GM19468 (cell line): ENCODE measurements at regions not wholly inside any gene's neighbourhood (a gene's known extent, or its start where the extent isn't known, plus 50 kb on each side); places are given as distances from the start of the nearest gene placed in this dataset.
A peak's percentile ranks its signal among the peaks of the same experiment; 100 is the strongest.
"Not testable (repeated sequence)": the region's sequence is repeated elsewhere in the genome, so short reads cannot be mapped to it uniquely, and the experiment has no call there.

Experiments used
- ATAC-seq: cut with Tn5 transposase; IDR thresholded peaks from one replicate; pipeline ENCODE4 v1.9.1; 2021; ENCODE audit warnings: mild to moderate bottlenecking, moderate library complexity, moderate number of reproducible peaks; ENCODE audit not compliant: unreplicated experiment; ENCODE audit errors: extremely low read depth

DNA sequence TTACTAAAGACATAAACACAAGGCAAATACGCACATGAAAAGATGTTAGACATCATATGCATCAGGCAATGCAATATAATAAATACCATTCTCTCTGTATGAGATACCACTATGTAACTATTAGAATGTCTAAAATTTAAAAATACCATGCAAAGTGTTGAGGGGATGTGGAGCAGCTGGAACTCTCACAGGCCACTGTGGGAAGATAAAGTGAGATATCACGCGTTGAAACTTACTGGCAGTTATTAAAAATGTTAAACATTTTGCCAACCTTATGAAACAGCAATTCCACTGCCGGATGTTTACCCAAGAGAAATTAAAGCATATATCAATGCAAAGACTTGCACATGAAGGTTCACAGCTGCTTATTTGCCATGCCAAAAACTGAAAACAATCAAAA lies 556.7 kb downstream of the LRRC70 start:
- no peak for ATAC-seq

DNA sequence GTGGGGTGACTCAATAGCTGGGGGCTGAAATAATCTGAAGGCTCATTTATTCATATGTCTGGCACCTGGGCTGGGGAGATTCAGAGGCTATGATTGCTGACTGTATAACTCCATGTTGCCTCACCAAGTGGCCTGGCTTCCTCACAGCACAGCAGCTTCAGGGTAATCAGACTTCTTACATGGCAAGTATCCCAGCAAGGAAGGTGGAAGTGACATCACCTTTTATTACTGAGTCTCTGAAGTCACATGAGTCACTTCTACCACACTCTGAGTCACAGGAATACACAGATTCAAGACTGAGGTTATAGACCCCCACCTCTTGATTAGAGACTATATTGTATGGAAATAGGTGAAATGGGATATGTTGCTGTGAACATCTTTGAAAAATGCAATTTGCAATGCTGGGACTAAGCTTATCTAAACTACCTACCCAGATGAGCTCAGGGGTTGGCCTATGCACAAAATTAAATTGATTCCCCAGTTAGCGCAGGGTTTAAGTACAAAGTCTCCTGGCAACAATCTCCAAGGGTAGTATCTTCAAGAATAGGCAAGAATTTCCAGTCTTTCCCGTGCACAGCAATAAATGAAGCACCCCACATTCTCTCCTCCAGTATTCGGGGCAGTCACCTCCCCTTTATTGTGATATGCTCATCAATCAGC lies 553.1 kb downstream of the LRRC70 start:
- no peak for ATAC-seq

- ATAC-seq, result no peak
These were observed 550.1 kb downstream of the LRRC70 start for GRCh38 chr5:63128761-63129160.

- no peak for ATAC-seq
These were observed 549.4 kb downstream of the LRRC70 start for GRCh38 chr5:63128018-63128417.

GRCh38 chr5:63127054-63127453 lies 548.4 kb downstream of the LRRC70 start:
- no peak for ATAC-seq

DNA sequence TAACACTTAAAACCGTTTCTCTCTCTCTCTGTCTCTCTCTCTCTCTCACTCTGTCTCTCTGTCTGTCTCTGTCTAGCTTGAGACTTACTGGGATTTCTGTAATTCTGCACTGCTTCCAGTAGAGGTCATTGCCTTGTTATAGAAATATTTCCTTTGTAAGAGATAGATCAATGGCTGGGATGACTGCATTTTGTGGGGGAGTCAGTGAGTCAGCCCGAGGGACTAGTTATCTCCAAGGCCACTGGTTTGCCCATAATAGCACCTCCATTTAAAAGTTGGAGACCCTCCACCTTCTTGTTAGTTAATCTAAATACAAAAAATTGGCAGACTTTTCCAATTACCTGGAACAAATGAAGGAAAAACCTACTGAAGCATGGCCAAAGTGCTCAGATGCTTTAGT lies 547.2 kb downstream of the LRRC70 start:
- ATAC-seq, result peak; percentile 73

DNA sequence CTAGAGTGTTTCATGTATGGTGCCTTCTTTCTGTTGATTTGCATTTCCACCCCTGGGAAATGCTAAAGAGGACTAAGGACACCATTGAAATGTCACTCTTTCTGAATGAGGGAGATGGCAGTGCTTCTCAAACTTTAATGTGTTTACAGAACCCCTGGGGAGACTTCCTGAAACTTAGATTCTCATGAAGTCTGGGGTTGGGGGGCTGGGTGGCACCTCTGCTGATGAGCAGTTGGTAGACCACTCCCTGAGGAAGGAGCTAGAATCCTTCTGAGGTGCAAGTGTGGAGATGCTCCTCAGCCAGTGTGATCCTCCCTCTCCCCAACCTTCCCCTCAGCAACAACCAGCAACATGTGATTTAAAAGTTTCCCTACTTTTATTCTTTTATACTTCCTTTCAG lies 546.8 kb downstream of the LRRC70 start:
- no peak for ATAC-seq

- ATAC-seq, result no peak
These were observed 545.6 kb downstream of the LRRC70 start for GRCh38 chr5:63124266-63124665.

- no peak for ATAC-seq
These were observed 542.9 kb downstream of the LRRC70 start for GRCh38 chr5:63121471-63121870.

DNA sequence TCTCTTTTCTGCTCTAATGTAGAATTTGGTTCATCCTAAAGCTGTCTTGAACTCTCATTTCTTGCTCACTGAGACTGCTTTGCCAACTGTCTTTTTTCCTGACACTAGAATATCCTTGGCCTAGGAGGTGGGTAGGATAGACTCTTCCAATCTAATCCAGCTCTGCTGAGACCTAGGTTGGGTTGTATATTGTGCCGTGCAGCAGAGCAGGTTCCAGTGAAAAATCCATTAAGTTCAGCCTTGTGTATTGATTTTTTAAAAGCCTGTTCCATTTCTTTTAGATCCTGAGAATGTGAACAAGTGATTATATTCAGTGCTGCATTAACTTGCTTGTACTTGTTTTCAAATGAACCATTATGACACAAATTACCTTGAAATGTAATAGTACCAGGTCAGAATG lies 539.6 kb downstream of the LRRC70 start:
- no peak for ATAC-seq

- ATAC-seq, result no peak
These were observed 533.3 kb downstream of the LRRC70 start for GRCh38 chr5:63111891-63112290.

DNA sequence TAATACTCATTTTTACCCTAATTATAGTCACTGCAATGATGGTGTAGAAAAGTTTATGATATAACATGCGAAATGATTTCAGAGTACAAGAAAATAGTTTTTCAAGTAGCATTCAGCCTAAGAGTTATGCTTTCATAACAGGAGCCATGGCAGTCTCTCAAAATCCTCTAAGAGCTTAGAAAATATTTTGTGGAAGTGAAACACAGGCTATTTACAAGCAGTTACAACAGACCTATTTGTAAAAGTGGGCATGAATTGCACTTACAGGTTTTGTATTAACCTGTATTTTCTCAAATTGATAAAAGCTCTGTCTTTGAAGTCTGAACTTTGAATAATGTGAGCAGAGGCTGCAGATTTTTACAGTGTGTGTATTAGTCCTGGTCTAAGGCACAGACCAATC lies 523.3 kb downstream of the LRRC70 start:
- no peak for ATAC-seq

- ATAC-seq, result no peak
These were observed 518.7 kb downstream of the LRRC70 start for GRCh38 chr5:63097286-63097685.

- no peak for ATAC-seq
These were observed 516.1 kb downstream of the LRRC70 start for GRCh38 chr5:63094730-63095129.

DNA sequence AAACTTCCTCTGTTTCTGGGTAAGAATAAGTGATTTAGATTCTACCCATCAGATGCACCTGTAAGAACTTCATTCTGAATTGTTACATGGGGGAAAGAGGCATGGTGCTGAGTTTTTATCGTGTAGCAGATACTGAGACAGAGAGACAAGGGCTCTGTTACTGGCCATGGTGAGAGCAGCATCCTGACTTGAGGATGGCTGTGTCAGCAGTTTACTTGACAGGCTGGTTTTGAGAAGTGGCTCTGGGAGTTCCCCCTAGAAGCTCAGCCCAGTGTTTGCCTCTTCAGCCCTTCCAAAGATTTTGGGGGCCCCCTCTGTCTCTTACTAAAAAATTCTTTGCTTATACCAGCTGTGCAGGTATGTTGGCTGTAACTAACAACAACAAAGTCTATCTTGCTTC lies 510.5 kb downstream of the LRRC70 start:
- no peak for ATAC-seq

DNA sequence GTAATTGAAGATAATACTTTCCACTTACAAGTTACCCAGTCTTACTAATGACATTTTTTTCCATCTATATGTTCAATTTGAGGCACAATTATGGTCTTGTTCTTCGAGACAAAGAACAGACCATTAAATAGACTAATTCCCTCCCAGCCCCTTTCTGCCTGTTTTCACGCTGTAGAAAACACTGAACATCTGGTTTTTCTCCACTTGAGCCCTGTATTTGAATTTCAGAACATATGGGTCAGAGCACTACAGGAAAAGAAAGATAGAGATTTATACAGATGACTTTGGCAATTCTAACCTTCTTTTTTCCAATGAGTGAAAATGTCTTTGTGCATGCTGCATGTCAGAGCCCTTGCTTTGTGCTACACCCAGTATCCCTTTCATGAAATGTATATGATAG lies 506.9 kb downstream of the LRRC70 start:
- no peak for ATAC-seq

GRCh38 chr5:63083689-63084088 lies 505.1 kb downstream of the LRRC70 start:
- ATAC-seq, result not testable (repeated sequence)

DNA sequence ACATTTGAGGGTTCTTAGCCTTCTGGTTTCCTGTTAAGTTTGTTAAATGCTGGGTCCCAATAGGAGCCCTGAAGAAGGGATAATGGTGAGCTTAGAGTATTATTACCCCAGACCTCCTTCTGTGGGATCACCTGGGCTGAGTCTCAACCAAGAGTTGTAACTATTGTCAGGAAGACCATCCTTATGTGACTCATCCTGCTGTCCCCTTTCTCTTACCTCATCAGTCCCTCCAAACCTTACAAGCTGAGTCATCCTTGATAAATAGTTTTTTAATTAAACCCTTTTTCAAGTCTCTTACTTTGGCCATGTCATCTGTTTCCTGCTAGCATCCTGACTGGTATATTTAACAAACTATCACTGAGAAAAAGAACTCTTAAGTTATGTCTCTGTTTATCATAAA lies 502.8 kb downstream of the LRRC70 start:
- ATAC-seq, result no peak

DNA sequence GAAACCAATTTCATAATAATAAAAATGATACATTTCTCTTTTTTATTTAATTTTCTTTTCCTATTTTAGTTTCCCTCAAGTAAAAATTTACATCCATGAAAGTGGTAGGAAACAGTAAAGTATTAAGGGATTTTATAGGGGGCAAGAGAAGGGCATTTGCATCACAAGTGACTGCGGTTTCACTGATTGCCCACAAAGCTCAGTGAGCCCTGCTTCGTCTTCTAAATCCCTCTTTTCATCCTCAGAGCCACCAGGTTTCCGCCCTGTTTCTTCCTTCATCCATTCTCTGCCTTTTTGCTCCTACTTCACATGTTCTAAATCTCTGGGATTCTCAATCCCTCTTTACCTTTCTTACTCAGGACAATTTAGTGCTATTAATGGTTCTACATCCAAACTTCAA lies 491.4 kb downstream of the LRRC70 start:
- ATAC-seq, result no peak

- no peak for ATAC-seq
These were observed 476.8 kb downstream of the LRRC70 start for GRCh38 chr5:63055421-63055820.

DNA sequence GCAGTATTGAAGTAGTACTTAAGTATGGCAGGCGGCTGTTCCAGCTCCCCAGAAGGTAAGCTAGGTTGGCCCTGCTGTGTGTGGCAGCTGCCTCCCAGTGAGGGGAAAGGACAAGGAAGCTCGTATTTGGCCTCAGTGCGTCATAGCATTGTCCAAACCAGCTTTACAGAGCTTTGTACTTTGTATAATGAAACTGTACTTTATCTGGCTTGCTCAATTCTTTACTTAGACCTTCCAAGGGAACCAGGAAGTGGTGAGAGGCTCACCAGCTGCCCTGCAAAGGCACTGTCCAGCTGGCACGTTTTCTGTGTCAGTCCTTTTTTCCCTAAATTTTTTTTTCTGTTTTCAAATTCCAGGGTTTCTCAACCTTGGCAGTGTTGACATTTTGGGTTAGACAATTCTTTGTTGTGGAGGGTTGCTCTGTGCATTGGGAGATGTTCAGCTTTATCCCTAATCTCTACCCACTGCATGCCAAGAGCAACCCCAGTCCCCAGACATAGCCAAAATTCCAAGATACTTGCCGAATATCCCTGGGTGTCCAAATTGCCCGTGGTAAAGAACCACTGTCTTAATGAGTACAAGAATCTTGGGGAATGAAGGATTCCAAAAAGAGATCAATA lies 474.5 kb downstream of the LRRC70 start:
- no peak for ATAC-seq

DNA sequence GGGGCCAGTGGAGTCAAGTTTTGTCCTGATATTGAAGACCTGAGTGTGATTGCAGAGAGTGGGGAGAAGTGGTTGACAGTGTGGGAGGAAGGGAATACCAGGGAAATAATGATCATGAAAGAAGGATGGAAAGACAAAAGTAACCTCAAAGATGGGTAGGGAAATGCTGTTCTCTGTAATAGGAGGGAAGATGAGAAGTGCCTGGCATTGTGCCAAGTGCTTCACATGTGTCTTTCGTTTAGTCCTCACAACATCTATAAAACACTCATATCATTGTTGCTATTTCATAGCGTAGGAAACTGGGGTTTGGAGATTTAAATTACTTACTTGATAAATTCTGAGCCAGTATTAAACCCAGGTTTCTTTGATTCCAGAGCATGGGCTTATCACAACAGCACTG lies 472.3 kb downstream of the LRRC70 start:
- ATAC-seq, result no peak
